GM18909 (cell line): ENCODE measurements at regions not wholly inside any gene's neighbourhood (a gene's known extent, or its start where the extent isn't known, plus 50 kb on each side); places are given as distances from the start of the nearest gene placed in this dataset.
"Not testable (repeated sequence)": the region's sequence is repeated elsewhere in the genome, so short reads cannot be mapped to it uniquely, and the experiment has no call there.

Experiments used
- ATAC-seq: cut with Tn5 transposase; IDR thresholded peaks from one replicate; pipeline ENCODE4 v1.9.1; 2021; ENCODE audit warnings: mild to moderate bottlenecking; ENCODE audit not compliant: unreplicated experiment, poor library complexity

GRCh38 chr4:189753092-189753491 is 187.6 kb upstream of the FRG1 start:
- not testable (repeated sequence) for ATAC-seq

- ATAC-seq = no peak
Observed at GRCh38 chr4:189763583-189763982, 177.1 kb upstream of the FRG1 start.

GRCh38 chr4:189765301-189765700 is 175.4 kb upstream of the FRG1 start:
- no peak for ATAC-seq

GRCh38 chr4:189765736-189766135 is 174.9 kb upstream of the FRG1 start:
- ATAC-seq = no peak

- no peak for ATAC-seq
Observed at GRCh38 chr4:189767941-189768340, 172.7 kb upstream of the FRG1 start.

GRCh38 chr4:189769131-189769530 is 171.5 kb upstream of the FRG1 start:
- no peak for ATAC-seq

- no peak for ATAC-seq
Observed at GRCh38 chr4:189771696-189772361, 168.8 kb upstream of the FRG1 start.

GRCh38 chr4:189773909-189774308 is 166.8 kb upstream of the FRG1 start:
- no peak for ATAC-seq

GRCh38 chr4:189779281-189779980 is 161.2 kb upstream of the FRG1 start:
- no peak for ATAC-seq

- ATAC-seq = no peak
Observed at GRCh38 chr4:189780391-189780790, 160.3 kb upstream of the FRG1 start.

GRCh38 chr4:189784651-189785050 is 156.0 kb upstream of the FRG1 start:
- no peak for ATAC-seq

- ATAC-seq = no peak
Observed at GRCh38 chr4:189785257-189785656, 155.4 kb upstream of the FRG1 start.

- no peak for ATAC-seq
Observed at GRCh38 chr4:189786447-189786846, 154.2 kb upstream of the FRG1 start.

GRCh38 chr4:189787216-189788031 is 153.2 kb upstream of the FRG1 start:
- ATAC-seq = no peak

- ATAC-seq = peak; percentile 93
Observed at GRCh38 chr4:189792924-189793618, 147.6 kb upstream of the FRG1 start.

GRCh38 chr4:189800545-189801088 is 140.1 kb upstream of the FRG1 start:
- no peak for ATAC-seq

- no peak for ATAC-seq
Observed at GRCh38 chr4:189802884-189803283, 137.8 kb upstream of the FRG1 start.

- no peak for ATAC-seq
Observed at GRCh38 chr4:189804894-189805293, 135.8 kb upstream of the FRG1 start.

GRCh38 chr4:189806506-189806905 is 134.2 kb upstream of the FRG1 start:
- ATAC-seq = no peak

- no peak for ATAC-seq
Observed at GRCh38 chr4:189807031-189807430, 133.6 kb upstream of the FRG1 start.
